ENCODE measurements at regions not wholly inside any gene's neighbourhood (a gene's known extent, or its start where the extent isn't known, plus 50 kb on each side); places are given as distances from the start of the nearest gene placed in this dataset.
"Not testable (repeated sequence)": the region's sequence is repeated elsewhere in the genome, so short reads cannot be mapped to it uniquely, and the experiment has no call there.

DNA sequence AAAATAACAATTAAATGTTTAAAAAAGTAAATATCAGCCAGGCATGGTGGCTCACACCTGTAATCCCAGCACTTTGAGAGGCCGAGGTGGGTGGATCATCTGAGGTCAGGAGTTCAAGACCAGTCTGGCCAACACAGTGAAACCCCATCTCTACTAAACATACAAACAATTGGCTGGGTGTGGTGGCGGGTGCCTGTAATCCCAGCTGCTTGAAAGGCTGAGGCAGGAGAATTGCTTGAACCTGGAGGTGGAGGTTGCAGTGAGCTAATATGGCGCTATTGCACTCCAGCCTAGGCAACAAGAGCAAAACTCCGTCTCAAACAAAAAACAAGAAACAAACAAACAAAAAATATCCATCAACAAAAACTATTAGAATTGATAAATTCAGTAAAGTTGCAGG lies 77.5 kb downstream of the SNX5 start:
- H3K27me3 Mint-ChIP-seq: peaks cover 7 to 18% of the 10 kb centered on the region in 2 donors
- DNase-seq (ENCODE audit: low spot score); ATAC-seq; H3K27ac Mint-ChIP-seq; H3K36me3 Mint-ChIP-seq; H3K9me3 Mint-ChIP-seq; H3K4me3 Mint-ChIP-seq: not testable (repeated sequence)
- H3K4me1 Mint-ChIP-seq (ENCODE audit: low read depth in 2 of 2): peaks cover 8 to 22% of the 10 kb centered on the region in 2 donors

- no peak overlapping the region for H3K4me3 Mint-ChIP-seq
- no peaks in the 10 kb centered on the region for H3K36me3 Mint-ChIP-seq
- no peaks in the 10 kb centered on the region for H3K9me3 Mint-ChIP-seq
- peaks cover 3 to 13% of the 10 kb centered on the region in 2 donors for H3K27me3 Mint-ChIP-seq
- no peak for DNase-seq (ENCODE audit: low spot score)
- peaks cover under 1 to 14% of the 10 kb centered on the region in 2 donors for H3K4me1 Mint-ChIP-seq (ENCODE audit: low read depth in 2 of 2)
- no peak for ATAC-seq
- peak overlapping the region in 1 of 2 donors; percentile 32 for H3K27ac Mint-ChIP-seq
Observed at GRCh38 chr20:17890330-17890729, 78.3 kb downstream of the SNX5 start.

- H3K27me3 Mint-ChIP-seq: peaks cover 6 to 16% of the 10 kb centered on the region in 2 donors
Observed at GRCh38 chr20:17889226-17889625, 79.4 kb downstream of the SNX5 start.

DNA sequence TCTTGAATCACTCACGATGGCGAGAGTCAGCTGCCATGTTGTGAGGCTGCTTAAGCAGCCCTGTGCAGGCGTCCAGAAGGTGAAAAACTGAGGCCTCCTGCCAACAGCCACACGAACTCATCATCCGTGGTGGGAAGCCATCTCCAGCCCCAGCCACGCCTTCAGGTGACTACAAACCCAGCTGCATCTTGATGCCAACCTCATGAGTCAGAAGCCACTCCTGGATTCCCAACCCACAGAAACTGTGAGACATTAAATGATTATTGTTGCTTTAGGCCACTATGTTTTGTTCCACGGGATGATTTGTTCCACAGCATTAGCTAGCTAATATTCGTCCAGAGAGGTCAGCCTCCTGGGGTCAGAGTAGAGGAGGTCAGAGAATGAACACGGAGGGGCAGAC lies 80.5 kb downstream of the SNX5 start:
- peak overlapping the region in 1 of 2 donors; percentile 38 for H3K27ac Mint-ChIP-seq
- no peak overlapping the region for H3K4me3 Mint-ChIP-seq
- ATAC-seq: no peak
- H3K9me3 Mint-ChIP-seq: no peaks in the 10 kb centered on the region
- H3K27me3 Mint-ChIP-seq: peaks cover 6 to 16% of the 10 kb centered on the region in 2 donors
- H3K36me3 Mint-ChIP-seq: no peaks in the 10 kb centered on the region
- H3K4me1 Mint-ChIP-seq (ENCODE audit: low read depth in 2 of 2): peaks cover 0 to 10% of the 10 kb centered on the region in 2 donors
- no peak for DNase-seq (ENCODE audit: low spot score)

More at GRCh38 chr20:17889226-17889625, 79.4 kb downstream of the SNX5 start:
- no peaks in the 10 kb centered on the region for H3K36me3 Mint-ChIP-seq
- H3K4me1 Mint-ChIP-seq (ENCODE audit: low read depth in 2 of 2): peaks cover 0 to 13% of the 10 kb centered on the region in 2 donors
- ATAC-seq: no peak
- no peak for DNase-seq (ENCODE audit: low spot score)
- H3K4me3 Mint-ChIP-seq: no peak overlapping the region
- H3K27ac Mint-ChIP-seq: no peak overlapping the region
- H3K9me3 Mint-ChIP-seq: no peaks in the 10 kb centered on the region

DNA sequence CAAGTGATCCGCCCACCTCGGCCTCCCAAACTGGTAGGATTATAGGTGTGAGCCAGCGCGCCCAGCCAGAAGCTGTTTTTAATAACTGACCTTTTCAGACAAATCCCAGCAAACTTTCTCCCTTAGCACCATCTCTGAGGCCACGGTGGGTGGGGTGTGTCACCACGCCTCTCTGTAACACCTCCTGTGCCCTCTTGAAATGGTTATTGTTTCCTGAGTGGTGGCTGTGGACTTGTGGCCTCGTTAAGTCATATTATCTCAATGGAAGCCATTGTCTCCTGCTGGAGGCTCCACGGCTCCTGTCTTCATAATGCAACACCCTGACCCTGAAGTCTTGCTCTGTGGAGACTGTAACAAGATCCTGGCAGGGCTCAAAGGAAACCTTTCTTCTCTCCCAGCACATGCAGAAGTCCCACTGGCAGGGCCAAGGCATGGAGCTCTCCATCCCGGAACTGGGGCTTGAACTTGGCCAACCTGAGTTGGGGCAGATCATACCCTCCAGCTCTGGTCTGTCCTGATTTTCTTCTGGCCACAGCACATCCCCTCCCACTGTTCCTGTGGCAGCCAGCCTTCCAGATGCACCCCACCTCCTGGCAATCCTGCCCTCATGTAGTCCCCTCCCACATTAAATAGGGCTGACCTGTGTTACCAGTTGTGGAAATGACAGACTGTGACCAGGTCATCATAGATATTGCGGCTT lies 81.1 kb downstream of the SNX5 start:
- no peak overlapping the region for H3K4me3 Mint-ChIP-seq
- peaks cover 0 to 10% of the 10 kb centered on the region in 2 donors for H3K4me1 Mint-ChIP-seq (ENCODE audit: low read depth in 2 of 2)
- no peak for DNase-seq (ENCODE audit: low spot score)
- H3K9me3 Mint-ChIP-seq: no peaks in the 10 kb centered on the region
- H3K27me3 Mint-ChIP-seq: peaks cover 6 to 16% of the 10 kb centered on the region in 2 donors
- ATAC-seq: no peak
- H3K27ac Mint-ChIP-seq: peak overlapping the region in 1 of 2 donors; percentile 38
- no peaks in the 10 kb centered on the region for H3K36me3 Mint-ChIP-seq

- ATAC-seq (no peak), DNase-seq (ENCODE audit: low spot score) (no peak)
- no peaks in the 10 kb centered on the region for H3K9me3 Mint-ChIP-seq
- peaks cover 0 to 10% of the 10 kb centered on the region in 2 donors for H3K4me1 Mint-ChIP-seq (ENCODE audit: low read depth in 2 of 2)
- H3K27me3 Mint-ChIP-seq: peaks cover 6 to 13% of the 10 kb centered on the region in 2 donors
- no peak overlapping the region for H3K4me3 Mint-ChIP-seq
- no peak overlapping the region for H3K27ac Mint-ChIP-seq
- H3K36me3 Mint-ChIP-seq: no peaks in the 10 kb centered on the region
Observed at GRCh38 chr20:17885544-17885943, 83.0 kb downstream of the SNX5 start.

- Mint-ChIP-seq H3K9me3 (no peaks in the 10 kb centered on the region), H3K27me3 (peaks cover 6 to 9% of the 10 kb centered on the region in 2 donors), H3K4me3 (no peak overlapping the region), H3K27ac (no peak overlapping the region), H3K36me3 (no peaks in the 10 kb centered on the region), H3K4me1 (ENCODE audit: low read depth in 2 of 2) (peaks cover 0 to 10% of the 10 kb centered on the region in 2 donors)
- ATAC-seq (no peak), DNase-seq (ENCODE audit: low spot score) (no peak)
Observed at GRCh38 chr20:17885076-17885475, 83.5 kb downstream of the SNX5 start.

DNA sequence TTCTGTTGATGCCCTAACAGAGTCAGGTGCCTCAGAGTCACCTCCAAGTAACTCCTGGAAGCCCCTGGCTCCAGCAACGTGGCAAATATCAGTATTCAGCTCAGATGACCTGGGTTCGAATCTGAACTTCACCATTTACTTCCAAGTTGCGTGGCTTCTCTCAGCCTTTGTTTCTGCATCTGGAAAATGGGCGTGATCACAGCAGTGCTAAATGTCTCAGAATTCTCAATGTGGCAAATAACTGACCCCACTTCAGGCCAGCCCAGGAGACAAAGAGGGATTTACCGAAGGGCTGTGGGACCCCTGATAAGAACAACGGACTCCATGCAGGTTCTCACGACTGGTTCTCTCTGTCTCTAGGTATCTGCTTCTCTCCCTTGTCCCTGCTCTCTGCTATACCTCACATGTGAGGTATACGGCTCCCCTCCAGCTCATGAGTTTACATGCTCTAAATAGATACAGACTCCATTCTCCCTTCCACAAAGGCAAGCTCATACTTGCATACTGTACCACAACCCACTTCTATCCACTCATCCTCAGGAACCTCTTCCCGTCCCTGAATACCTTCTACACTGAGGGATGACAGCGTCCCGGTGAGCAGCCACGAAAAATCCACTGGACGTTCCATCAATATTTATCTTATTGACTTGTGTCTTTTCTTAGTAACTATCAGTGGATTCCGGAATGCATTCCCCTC lies 84.1 kb downstream of the SNX5 start:
- no peak for DNase-seq (ENCODE audit: low spot score)
- H3K27ac Mint-ChIP-seq: no peak overlapping the region
- peaks cover 0 to 10% of the 10 kb centered on the region in 2 donors for H3K4me1 Mint-ChIP-seq (ENCODE audit: low read depth in 2 of 2)
- peaks cover 6 to 9% of the 10 kb centered on the region in 2 donors for H3K27me3 Mint-ChIP-seq
- H3K4me3 Mint-ChIP-seq: no peak overlapping the region
- no peaks in the 10 kb centered on the region for H3K9me3 Mint-ChIP-seq
- ATAC-seq: no peak
- no peaks in the 10 kb centered on the region for H3K36me3 Mint-ChIP-seq

DNA sequence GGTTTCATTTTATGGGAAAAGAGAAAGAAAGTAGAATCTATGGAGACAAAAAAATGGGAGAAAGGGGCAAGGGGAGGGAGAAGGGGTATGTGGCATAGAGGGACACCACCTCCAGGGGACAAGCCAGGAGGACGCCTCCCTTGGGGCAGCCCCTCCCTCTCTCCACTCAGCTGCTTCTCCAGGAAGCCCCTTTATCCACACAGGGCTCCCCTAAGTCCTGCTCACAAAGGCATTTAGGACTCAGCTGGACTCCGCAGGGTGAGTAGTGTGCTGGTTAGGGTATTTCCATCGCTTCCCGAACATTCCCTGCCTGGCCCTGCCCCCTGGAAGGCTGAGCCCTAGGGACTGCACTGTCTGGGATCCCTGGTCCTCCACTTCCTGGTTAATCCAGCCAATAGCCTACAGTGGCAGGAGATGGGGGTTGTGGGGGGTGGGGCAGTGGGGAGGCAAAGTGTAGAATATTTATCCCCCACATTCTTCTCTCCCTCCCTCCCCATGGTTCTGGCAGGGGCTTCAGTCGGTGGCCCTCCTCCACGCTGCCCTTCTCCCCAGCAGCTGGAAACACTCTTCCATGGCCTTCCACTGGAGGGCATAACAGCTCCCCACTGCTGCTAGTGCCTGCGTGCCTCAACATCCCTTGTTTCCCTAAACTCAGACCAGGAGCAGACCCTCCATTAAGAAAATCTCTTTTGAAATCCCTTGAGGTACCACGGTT lies 84.8 kb downstream of the SNX5 start:
- peaks cover 6 to 11% of the 10 kb centered on the region in 2 donors for H3K27me3 Mint-ChIP-seq
- H3K36me3 Mint-ChIP-seq: no peaks in the 10 kb centered on the region
- H3K4me3 Mint-ChIP-seq: no peak overlapping the region
- no peak for DNase-seq (ENCODE audit: low spot score)
- peaks cover 0 to 10% of the 10 kb centered on the region in 2 donors for H3K4me1 Mint-ChIP-seq (ENCODE audit: low read depth in 2 of 2)
- no peak for ATAC-seq
- H3K9me3 Mint-ChIP-seq: no peaks in the 10 kb centered on the region
- no peak overlapping the region for H3K27ac Mint-ChIP-seq

- no peaks in the 10 kb centered on the region for H3K36me3 Mint-ChIP-seq
- H3K4me1 Mint-ChIP-seq (ENCODE audit: low read depth in 2 of 2): peaks cover 0 to 10% of the 10 kb centered on the region in 2 donors
- no peak for DNase-seq (ENCODE audit: low spot score)
- no peaks in the 10 kb centered on the region for H3K9me3 Mint-ChIP-seq
- peaks cover 6 to 11% of the 10 kb centered on the region in 2 donors for H3K27me3 Mint-ChIP-seq
- no peak overlapping the region for H3K27ac Mint-ChIP-seq
- no peak for ATAC-seq
- H3K4me3 Mint-ChIP-seq: no peak overlapping the region
Observed at GRCh38 chr20:17882834-17883591, 85.6 kb downstream of the SNX5 start.

DNA sequence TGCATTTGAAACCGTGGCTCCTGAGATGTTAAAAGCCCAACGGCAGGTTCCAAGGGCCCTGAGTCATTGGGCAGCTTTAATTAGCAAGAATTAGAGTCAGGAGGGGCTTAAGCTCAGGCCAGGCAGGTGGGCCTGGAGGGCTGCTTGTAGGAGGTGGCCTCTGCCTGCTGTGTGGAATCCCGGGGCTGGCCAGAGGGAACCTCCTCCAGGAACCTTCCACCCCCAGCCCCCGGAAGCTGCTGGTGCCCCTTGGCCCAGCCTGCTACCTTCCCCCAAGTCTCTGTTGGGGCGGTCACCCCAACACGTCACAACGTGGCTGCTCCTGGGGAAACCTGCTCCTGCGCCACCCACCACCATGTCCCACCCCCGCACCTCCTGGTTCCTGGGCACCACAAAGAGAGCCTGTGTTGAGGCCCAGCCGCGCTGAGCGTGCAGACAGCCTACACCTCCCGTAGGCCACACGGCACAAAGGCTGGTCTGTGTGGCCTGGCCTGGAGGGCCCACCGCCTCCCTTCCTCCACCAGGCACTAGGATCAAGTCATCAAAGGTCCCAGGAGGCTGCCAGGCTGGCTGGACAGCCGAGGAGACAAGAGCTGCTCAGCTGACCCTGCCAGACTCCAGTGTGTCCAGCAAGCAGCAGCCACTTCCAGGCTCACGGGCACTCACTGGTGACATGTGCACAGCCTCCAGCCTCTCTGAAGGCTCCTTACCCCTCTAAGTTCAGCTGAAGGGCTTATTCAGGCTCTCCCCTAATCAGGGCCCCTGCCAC lies 86.3 kb downstream of the SNX5 start:
- Mint-ChIP-seq H3K27me3 (peaks cover 8 to 9% of the 10 kb centered on the region in 2 donors), H3K4me3 (no peak overlapping the region), H3K36me3 (no peaks in the 10 kb centered on the region), H3K27ac (no peak overlapping the region), H3K9me3 (no peaks in the 10 kb centered on the region), H3K4me1 (ENCODE audit: low read depth in 2 of 2) (peaks cover 0 to 3% of the 10 kb centered on the region in 2 donors)
- DNase-seq (ENCODE audit: low spot score): no peak
- peak; percentile 31 to 44 for ATAC-seq

- no peaks in the 10 kb centered on the region for H3K9me3 Mint-ChIP-seq
- ATAC-seq (no peak), DNase-seq (ENCODE audit: low spot score) (no peak)
- H3K36me3 Mint-ChIP-seq: no peaks in the 10 kb centered on the region
- no peak overlapping the region for H3K4me3 Mint-ChIP-seq
- peaks cover 0 to 4% of the 10 kb centered on the region in 2 donors for H3K4me1 Mint-ChIP-seq (ENCODE audit: low read depth in 2 of 2)
- no peak overlapping the region for H3K27ac Mint-ChIP-seq
- peaks cover 13 to 14% of the 10 kb centered on the region in 2 donors for H3K27me3 Mint-ChIP-seq
Observed at GRCh38 chr20:17881741-17882064, 86.9 kb downstream of the SNX5 start.
